ENCODE measurements at regions not wholly inside any gene's neighbourhood (a gene's known extent, or its start where the extent isn't known, plus 50 kb on each side); places are given as distances from the start of the nearest gene placed in this dataset.

DNA sequence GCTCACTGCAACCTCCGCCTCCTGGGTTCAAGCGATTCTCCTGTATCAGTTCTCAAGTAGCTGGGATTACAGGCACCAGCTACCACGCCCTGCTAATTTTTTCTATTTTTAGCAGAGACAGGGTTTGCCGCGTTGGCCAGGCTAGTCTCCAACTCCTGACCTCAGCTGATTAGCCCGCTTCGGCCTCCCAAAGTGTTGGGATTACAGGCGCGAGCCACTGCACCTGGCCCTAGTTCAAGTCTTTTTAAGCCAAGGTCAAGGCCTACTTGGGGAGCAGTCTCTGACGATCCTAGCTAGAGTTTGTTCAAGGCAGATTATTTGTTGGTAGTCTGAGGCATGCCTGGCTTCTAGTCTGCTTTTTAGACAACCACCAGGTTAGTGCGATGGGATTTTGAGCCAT, 709.5 kb upstream of the COBL start:
- H3K27me3 ChIP-seq (ENCODE audit: insufficient read depth, low read length, poor library complexity) = no peaks in the 10 kb centered on the region
- no peak overlapping the region for H2BK120ac ChIP-seq (ENCODE audit: low read depth, low read length)
- no peak for DNase-seq
- no peaks in the 10 kb centered on the region for H3K4me1 ChIP-seq (ENCODE audit: control insufficient read depth, low read depth, low read length)
- H3K23ac ChIP-seq (ENCODE audit: low read length) = no peak overlapping the region
- H2AK5ac ChIP-seq (ENCODE audit: low read length) = no peak overlapping the region
- no peak overlapping the region for H2BK15ac ChIP-seq (replicated peaks; ENCODE audit: low read depth)
- H3K27ac ChIP-seq (ENCODE audit: low read depth, low read length) = no peak overlapping the region
- no peak overlapping the region for H3K4me3 ChIP-seq (ENCODE audit: low read length)
- H3K79me1 ChIP-seq (ENCODE audit: low read length) = no peaks in the 10 kb centered on the region
- no peak overlapping the region for H2BK5ac ChIP-seq (ENCODE audit: low read length)
- H3K79me2 ChIP-seq (ENCODE audit: control insufficient read depth, insufficient read depth, low read length) = no peaks in the 10 kb centered on the region
- no peak overlapping the region for H3K4ac ChIP-seq (ENCODE audit: low read depth, low read length)
- H3K18ac ChIP-seq (ENCODE audit: low read length) = no peak overlapping the region
- no peak overlapping the region for H3K4me2 ChIP-seq (ENCODE audit: low read length)
- no peaks in the 10 kb centered on the region for H3K36me3 ChIP-seq (ENCODE audit: control insufficient read depth, insufficient read depth, low read length)
- no peak overlapping the region for H3K9ac ChIP-seq (ENCODE audit: low read length)
- H3K56ac ChIP-seq (ENCODE audit: low read length) = no peak overlapping the region
- H4K5ac ChIP-seq (ENCODE audit: low read length) = no peak overlapping the region
- WGBS (ENCODE audit: extremely low coverage, insufficient coverage, low lambda C conversion rate) = no CpG with 5 or more reads among the region's 11 CpGs
- peak overlapping the region; percentile 56 for H4K8ac ChIP-seq (ENCODE audit: low read depth, low read length)

GRCh38 chr7:52021343-52021742, 704.7 kb upstream of the COBL start:
- Histone ChIP-seq H3K36me3 (ENCODE audit: control insufficient read depth, insufficient read depth, low read length) (no peaks in the 10 kb centered on the region), H3K4me1 (ENCODE audit: control insufficient read depth, low read depth, low read length) (no peaks in the 10 kb centered on the region), H4K8ac (ENCODE audit: low read depth, low read length) (no peak overlapping the region), H3K23ac (ENCODE audit: low read length) (no peak overlapping the region), H2BK5ac (ENCODE audit: low read length) (no peak overlapping the region), H3K9ac (ENCODE audit: low read length) (no peak overlapping the region), H2AK5ac (ENCODE audit: low read length) (no peak overlapping the region), H4K5ac (ENCODE audit: low read length) (no peak overlapping the region), H2BK15ac (replicated peaks; ENCODE audit: low read depth) (no peak overlapping the region), H3K4ac (ENCODE audit: low read depth, low read length) (no peak overlapping the region), H3K4me2 (ENCODE audit: low read length) (no peak overlapping the region), H3K27me3 (ENCODE audit: insufficient read depth, low read length, poor library complexity) (no peaks in the 10 kb centered on the region), H3K79me1 (ENCODE audit: low read length) (no peaks in the 10 kb centered on the region), H3K18ac (ENCODE audit: low read length) (no peak overlapping the region), H3K4me3 (ENCODE audit: low read length) (no peak overlapping the region), H3K56ac (ENCODE audit: low read length) (no peak overlapping the region), H3K79me2 (ENCODE audit: control insufficient read depth, insufficient read depth, low read length) (no peaks in the 10 kb centered on the region), H2BK120ac (ENCODE audit: low read depth, low read length) (no peak overlapping the region), H3K27ac (ENCODE audit: low read depth, low read length) (no peak overlapping the region)
- WGBS (ENCODE audit: extremely low coverage, insufficient coverage, low lambda C conversion rate) = no CpG with 5 or more reads among the region's 3 CpGs
- DNase-seq = no peak

DNA sequence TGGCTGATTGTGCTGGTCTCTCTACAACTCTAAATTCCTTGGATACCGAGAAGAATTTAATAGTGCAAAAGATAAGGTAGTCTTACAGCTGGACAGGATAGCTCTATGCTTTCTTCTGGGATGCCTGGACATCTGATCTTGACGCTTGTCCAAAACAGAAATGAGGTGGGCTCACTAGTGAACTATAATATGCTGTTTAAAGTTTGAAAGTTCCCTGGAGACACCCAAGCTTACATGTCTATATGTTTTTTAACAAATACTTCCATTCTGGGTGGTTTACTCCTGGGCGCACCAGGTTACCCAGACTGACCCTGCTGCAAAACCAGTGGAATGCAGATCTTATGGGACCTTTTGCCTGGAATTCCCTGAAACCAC, 702.1 kb upstream of the COBL start:
- DNase-seq = no peak
- no peaks in the 10 kb centered on the region for H3K79me2 ChIP-seq (ENCODE audit: control insufficient read depth, insufficient read depth, low read length)
- H3K27me3 ChIP-seq (ENCODE audit: insufficient read depth, low read length, poor library complexity) = no peaks in the 10 kb centered on the region
- no peak overlapping the region for H2BK5ac ChIP-seq (ENCODE audit: low read length)
- no peak overlapping the region for H3K9ac ChIP-seq (ENCODE audit: low read length)
- peak overlapping the region; percentile 51 for H3K18ac ChIP-seq (ENCODE audit: low read length)
- H2BK120ac ChIP-seq (ENCODE audit: low read depth, low read length) = no peak overlapping the region
- peak overlapping the region; percentile 57 for H2BK15ac ChIP-seq (replicated peaks; ENCODE audit: low read depth)
- H4K8ac ChIP-seq (ENCODE audit: low read depth, low read length) = no peak overlapping the region
- no peaks in the 10 kb centered on the region for H3K36me3 ChIP-seq (ENCODE audit: control insufficient read depth, insufficient read depth, low read length)
- no peak overlapping the region for H3K56ac ChIP-seq (ENCODE audit: low read length)
- no peak overlapping the region for H3K4me3 ChIP-seq (ENCODE audit: low read length)
- no peak overlapping the region for H2AK5ac ChIP-seq (ENCODE audit: low read length)
- H3K23ac ChIP-seq (ENCODE audit: low read length) = no peak overlapping the region
- no peak overlapping the region for H4K5ac ChIP-seq (ENCODE audit: low read length)
- H3K4ac ChIP-seq (ENCODE audit: low read depth, low read length) = no peak overlapping the region
- H3K4me2 ChIP-seq (ENCODE audit: low read length) = no peak overlapping the region
- no peak overlapping the region for H3K27ac ChIP-seq (ENCODE audit: low read depth, low read length)
- no peaks in the 10 kb centered on the region for H3K79me1 ChIP-seq (ENCODE audit: low read length)
- no peaks in the 10 kb centered on the region for H3K4me1 ChIP-seq (ENCODE audit: control insufficient read depth, low read depth, low read length)
- no CpG with 5 or more reads among the region's 3 CpGs for WGBS (ENCODE audit: extremely low coverage, insufficient coverage, low lambda C conversion rate)

GRCh38 chr7:52017802-52018679, 701.4 kb upstream of the COBL start:
- Histone ChIP-seq H3K4me1 (ENCODE audit: control insufficient read depth, low read depth, low read length) (no peaks in the 10 kb centered on the region), H3K27ac (ENCODE audit: low read depth, low read length) (no peak overlapping the region), H3K4me3 (ENCODE audit: low read length) (no peak overlapping the region), H4K5ac (ENCODE audit: low read length) (no peak overlapping the region), H2BK5ac (ENCODE audit: low read length) (no peak overlapping the region), H3K4me2 (ENCODE audit: low read length) (no peak overlapping the region), H4K8ac (ENCODE audit: low read depth, low read length) (no peak overlapping the region), H3K56ac (ENCODE audit: low read length) (no peak overlapping the region), H3K4ac (ENCODE audit: low read depth, low read length) (no peak overlapping the region), H2BK15ac (replicated peaks; ENCODE audit: low read depth) (peak overlapping the region; percentile 41), H2BK120ac (ENCODE audit: low read depth, low read length) (peak overlapping the region; percentile 82), H3K36me3 (ENCODE audit: control insufficient read depth, insufficient read depth, low read length) (no peaks in the 10 kb centered on the region), H3K23ac (ENCODE audit: low read length) (no peak overlapping the region), H3K27me3 (ENCODE audit: insufficient read depth, low read length, poor library complexity) (no peaks in the 10 kb centered on the region), H2AK5ac (ENCODE audit: low read length) (no peak overlapping the region), H3K79me1 (ENCODE audit: low read length) (no peaks in the 10 kb centered on the region), H3K9ac (ENCODE audit: low read length) (no peak overlapping the region), H3K79me2 (ENCODE audit: control insufficient read depth, insufficient read depth, low read length) (no peaks in the 10 kb centered on the region), H3K18ac (ENCODE audit: low read length) (no peak overlapping the region)
- DNase-seq = peak; percentile 86
- WGBS (ENCODE audit: extremely low coverage, insufficient coverage, low lambda C conversion rate) = no CpG with 5 or more reads among the region's 8 CpGs

DNA sequence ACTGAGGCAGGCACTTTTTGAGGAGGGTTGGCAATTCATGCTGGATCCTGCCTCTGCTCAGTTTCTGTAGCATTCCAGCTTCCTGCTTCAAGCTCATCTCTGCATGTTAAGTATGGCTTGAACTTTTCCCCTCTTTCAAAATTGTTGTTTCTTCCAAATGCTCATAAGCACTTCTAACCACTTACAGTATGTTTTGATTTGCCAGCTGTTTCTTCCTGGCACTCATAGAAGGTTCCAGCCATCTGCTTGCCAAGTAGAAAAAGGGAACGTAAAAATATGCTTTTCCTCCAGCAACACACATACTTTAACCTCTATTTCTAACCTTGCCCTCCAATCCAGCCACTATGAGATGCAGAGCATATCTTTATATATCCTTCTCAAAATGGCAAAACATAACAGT, 692.6 kb upstream of the COBL start:
- Histone ChIP-seq H3K4me3 (ENCODE audit: low read length) (no peak overlapping the region), H3K4me1 (ENCODE audit: control insufficient read depth, low read depth, low read length) (no peaks in the 10 kb centered on the region), H4K5ac (ENCODE audit: low read length) (no peak overlapping the region), H2AK5ac (ENCODE audit: low read length) (no peak overlapping the region), H3K56ac (ENCODE audit: low read length) (no peak overlapping the region), H3K4me2 (ENCODE audit: low read length) (no peak overlapping the region), H2BK120ac (ENCODE audit: low read depth, low read length) (no peak overlapping the region), H3K9ac (ENCODE audit: low read length) (no peak overlapping the region), H2BK15ac (replicated peaks; ENCODE audit: low read depth) (no peak overlapping the region), H3K36me3 (ENCODE audit: control insufficient read depth, insufficient read depth, low read length) (no peaks in the 10 kb centered on the region), H3K18ac (ENCODE audit: low read length) (no peak overlapping the region), H3K27me3 (ENCODE audit: insufficient read depth, low read length, poor library complexity) (no peaks in the 10 kb centered on the region), H3K27ac (ENCODE audit: low read depth, low read length) (no peak overlapping the region), H2BK5ac (ENCODE audit: low read length) (no peak overlapping the region), H4K8ac (ENCODE audit: low read depth, low read length) (no peak overlapping the region), H3K79me1 (ENCODE audit: low read length) (no peaks in the 10 kb centered on the region), H3K23ac (ENCODE audit: low read length) (no peak overlapping the region), H3K4ac (ENCODE audit: low read depth, low read length) (no peak overlapping the region), H3K79me2 (ENCODE audit: control insufficient read depth, insufficient read depth, low read length) (no peaks in the 10 kb centered on the region)
- no peak for DNase-seq
- no CpG with 5 or more reads among the region's 1 CpG for WGBS (ENCODE audit: extremely low coverage, insufficient coverage, low lambda C conversion rate)

DNA sequence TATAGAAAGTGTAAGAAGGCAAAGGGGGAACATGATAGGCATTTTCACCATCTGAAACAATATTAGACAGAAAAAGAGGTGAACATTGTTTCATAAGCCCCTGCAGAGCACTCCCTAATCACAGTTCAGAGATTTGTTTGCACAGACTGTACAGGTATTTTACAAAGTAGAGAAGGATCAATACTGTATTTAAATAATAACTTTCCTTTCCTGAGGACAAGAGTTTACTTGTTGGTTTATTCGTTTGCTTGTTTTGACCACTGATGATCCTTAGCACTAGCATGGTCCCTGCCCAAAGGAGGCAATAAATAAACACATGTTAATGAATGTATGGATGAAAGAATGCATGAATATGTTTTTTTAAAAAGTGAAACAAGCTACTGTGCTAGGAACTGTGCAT, 690.1 kb upstream of the COBL start:
- Histone ChIP-seq H3K56ac (ENCODE audit: low read length) (no peak overlapping the region), H4K5ac (ENCODE audit: low read length) (no peak overlapping the region), H2BK5ac (ENCODE audit: low read length) (no peak overlapping the region), H3K9ac (ENCODE audit: low read length) (no peak overlapping the region), H3K27me3 (ENCODE audit: insufficient read depth, low read length, poor library complexity) (no peaks in the 10 kb centered on the region), H3K23ac (ENCODE audit: low read length) (no peak overlapping the region), H3K4ac (ENCODE audit: low read depth, low read length) (no peak overlapping the region), H3K27ac (ENCODE audit: low read depth, low read length) (no peak overlapping the region), H2BK15ac (replicated peaks; ENCODE audit: low read depth) (no peak overlapping the region), H3K79me2 (ENCODE audit: control insufficient read depth, insufficient read depth, low read length) (no peaks in the 10 kb centered on the region), H3K79me1 (ENCODE audit: low read length) (no peaks in the 10 kb centered on the region), H3K18ac (ENCODE audit: low read length) (no peak overlapping the region), H4K8ac (ENCODE audit: low read depth, low read length) (no peak overlapping the region), H2AK5ac (ENCODE audit: low read length) (no peak overlapping the region), H3K4me2 (ENCODE audit: low read length) (no peak overlapping the region), H3K36me3 (ENCODE audit: control insufficient read depth, insufficient read depth, low read length) (no peaks in the 10 kb centered on the region), H3K4me1 (ENCODE audit: control insufficient read depth, low read depth, low read length) (no peaks in the 10 kb centered on the region), H2BK120ac (ENCODE audit: low read depth, low read length) (no peak overlapping the region), H3K4me3 (ENCODE audit: low read length) (no peak overlapping the region)
- no CpG with 5 or more reads among the region's 1 CpG for WGBS (ENCODE audit: extremely low coverage, insufficient coverage, low lambda C conversion rate)
- DNase-seq = no peak
